IMR-90 (cell line): ENCODE measurements at regions not wholly inside any gene's neighbourhood (a gene's known extent, or its start where the extent isn't known, plus 50 kb on each side); places are given as distances from the start of the nearest gene placed in this dataset.
A peak's percentile ranks its signal among the peaks of the same experiment; 100 is the strongest.

Experiments
- ATAC-seq: fragments of 200-7000 bp; cut with Tn5 transposase; 2 replicates; pipeline ENCODE4 v1.9.1; 2020; ENCODE audit warnings: low read depth, mild to moderate bottlenecking, moderate library complexity
- BruUV-seq: library from RNA; stranded (reverse); fragments of 400-500 nt; replicated peaks from 2 replicates; lab custom pipeline; 2021; lab: Mats Ljungman, UMichigan
- CTCF ChIA-PET: fragments of 300-600 bp; formaldehyde crosslinking; extraction: SDS; loops from one replicate; lab custom pipeline; 2021; ENCODE audit warnings: antibody characterized with exemption; lab: Yijun Ruan, JAX
- POLR2A ChIA-PET: fragments of 300-600 bp; sonication (Branson Sonifier 250); formaldehyde crosslinking; loops from one replicate; lab custom pipeline; 2022; ENCODE audit warnings: antibody characterized with exemption; ENCODE audit not compliant: unreplicated experiment; lab: Charles Lee
- DNase-seq: peaks from one replicate; pipeline ENCODE4 v3.0.0; 2013
- H2AFZ ChIP-seq: replicated peaks from 2 replicates; pipeline ENCODE3; 2013; ENCODE audit warnings: low read length, mild to moderate bottlenecking; ENCODE audit not compliant: poor library complexity
- H2AK5ac ChIP-seq: 2 replicates; pipeline ENCODE4 v1.6.1; 2013; ENCODE audit warnings: low read depth, low read length, inconsistent platforms
- H2AK9ac ChIP-seq: replicated peaks from 2 replicates; pipeline ENCODE3; 2013; ENCODE audit warnings: mild to moderate bottlenecking, low read depth, low read length, moderate library complexity; ENCODE audit not compliant: poor library complexity
- H2BK120ac ChIP-seq: 2 replicates; pipeline ENCODE4 v1.6.1; 2013; ENCODE audit warnings: low read depth, low read length, inconsistent platforms
- H2BK15ac ChIP-seq: 3 replicates; pipeline ENCODE4 v1.6.1; 2013; ENCODE audit warnings: low read depth, low read length, inconsistent platforms
- H2BK20ac ChIP-seq: 2 replicates; pipeline ENCODE4 v1.6.1; 2013; ENCODE audit warnings: low read depth, mild to moderate bottlenecking, inconsistent platforms, low read length, moderate library complexity
- H2BK5ac ChIP-seq: 2 replicates; pipeline ENCODE4 v1.6.1; 2013; ENCODE audit warnings: mild to moderate bottlenecking, low read depth, low read length, inconsistent platforms; ENCODE audit not compliant: poor library complexity, severe bottlenecking
- H3K14ac ChIP-seq: replicated peaks from 2 replicates; pipeline ENCODE4 v1.6.1; 2013; ENCODE audit warnings: low read depth, low read length, inconsistent platforms
- H3K18ac ChIP-seq: 2 replicates; pipeline ENCODE4 v1.6.1; 2013; ENCODE audit warnings: low read depth, low read length, control low read depth
- H3K23ac ChIP-seq: 2 replicates; pipeline ENCODE4 v1.6.1; 2013; ENCODE audit warnings: low read depth, low read length, inconsistent platforms
- H3K27ac ChIP-seq: 2 replicates; pipeline ENCODE4 v1.5.1; 2013; ENCODE audit warnings: mild to moderate bottlenecking, control low read depth, low read length; ENCODE audit not compliant: insufficient read depth
- H3K27me3 ChIP-seq: 2 replicates; pipeline ENCODE4 v1.6.1; 2013; ENCODE audit warnings: low read length; ENCODE audit not compliant: control insufficient read depth, insufficient read depth
- H3K36me3 ChIP-seq: 2 replicates; pipeline ENCODE4 v1.6.1; 2013; ENCODE audit warnings: low read length, mixed read lengths; ENCODE audit not compliant: control insufficient read depth, insufficient read depth
- H3K4ac ChIP-seq: 2 replicates; pipeline ENCODE4 v1.6.1; 2013; ENCODE audit warnings: low read depth, low read length, inconsistent platforms
- H3K4me1 ChIP-seq: 2 replicates; pipeline ENCODE4 v1.6.1; 2013; ENCODE audit warnings: low read length, mixed read lengths; ENCODE audit not compliant: control insufficient read depth, insufficient read depth
- H3K4me2 ChIP-seq: 2 replicates; pipeline ENCODE4 v1.6.1; 2013; ENCODE audit warnings: low read depth, mild to moderate bottlenecking, control low read depth, low read length, moderate library complexity
- H3K4me3 ChIP-seq: 2 replicates; pipeline ENCODE4 v1.5.1; 2013; ENCODE audit warnings: low read depth, mild to moderate bottlenecking, control low read depth, low read length, moderate library complexity; ENCODE audit not compliant: insufficient read depth
- H3K56ac ChIP-seq: 2 replicates; pipeline ENCODE4 v1.6.1; 2013; ENCODE audit warnings: low read length, inconsistent platforms; ENCODE audit not compliant: insufficient read depth; ENCODE audit errors: extremely low read depth
- H3K79me1 ChIP-seq, 2 experiments: 2 replicates each; pipeline ENCODE4 v1.6.1; 2013; ENCODE audit warnings: low read length in 2 of 2, inconsistent platforms in 1 of 2, low read depth in 1 of 2
- H3K9ac ChIP-seq: 2 replicates; pipeline ENCODE4 v1.6.1; 2013; ENCODE audit warnings: low read depth, low read length, control low read depth
- H3K9me1 ChIP-seq: 2 replicates; pipeline ENCODE4 v1.6.1; 2013; ENCODE audit warnings: low read length, inconsistent platforms; ENCODE audit not compliant: insufficient read depth
- H3K9me3 ChIP-seq: 2 replicates; pipeline ENCODE4 v1.6.1; 2013; ENCODE audit warnings: low read length; ENCODE audit not compliant: control insufficient read depth, insufficient read depth
- H4K20me1 ChIP-seq: 2 replicates; pipeline ENCODE4 v1.6.1; 2013; ENCODE audit warnings: low read length, inconsistent platforms; ENCODE audit not compliant: insufficient read depth
- H4K5ac ChIP-seq: 2 replicates; pipeline ENCODE4 v1.6.1; 2013; ENCODE audit warnings: mild to moderate bottlenecking, low read depth, low read length, control low read depth
- H4K8ac ChIP-seq, 2 experiments: 2 replicates each; pipeline ENCODE4 v1.6.1; 2013; ENCODE audit warnings: low read depth in 2 of 2, low read length in 2 of 2, control low read depth in 1 of 2, inconsistent platforms in 1 of 2
- H4K91ac ChIP-seq: 2 replicates; pipeline ENCODE4 v1.6.1; 2013; ENCODE audit warnings: low read depth, low read length, inconsistent platforms; ENCODE audit not compliant: insufficient read depth
- MAFK ChIP-seq: IDR thresholded peaks from 2 replicates; pipeline ENCODE4 v1.6.1; 2012; ENCODE audit warnings: low read depth, low read length, improper control_type of control experiment
- RFX5 ChIP-seq: IDR thresholded peaks from 2 replicates; pipeline ENCODE4 v1.8.0; 2012; ENCODE audit warnings: low read depth, mild to moderate bottlenecking, low read length, moderate library complexity
- WGBS, 2 experiments: methylation state at CpG; one replicate each; pipeline versions ENCODE4 v1.1.5 to v1.1.7; 2013; ENCODE audit warnings: missing lambda C conversion rate in 2 of 2; ENCODE audit not compliant: insufficient read length in 1 of 2; ENCODE audit errors: extremely low coverage in 2 of 2; 5-methylcytosine and 5-hydroxymethylcytosine counted together
- dilution Hi-C: fragments of 300-500 bp; cut with HindIII; formaldehyde crosslinking; loops from one replicate; pipeline ENCODE4 v1.14.3; 2018; ENCODE audit warnings: low sequenced_read_pairs; ENCODE audit not compliant: unreplicated experiment
- in situ Hi-C: fragments of 300-500 bp; cut with MboI; formaldehyde crosslinking; loops from 3 replicates; pipeline ENCODE4 v1.14.3; 2019; ENCODE audit warnings: low sequenced_read_pairs, inconsistent platforms, mixed read lengths
- intact Hi-C: fragments of 100-400 bp; cut with micrococcal nuclease; formaldehyde crosslinking; loops from 2 replicates; pipeline ENCODE4 v1.10.0; 2022

DNA sequence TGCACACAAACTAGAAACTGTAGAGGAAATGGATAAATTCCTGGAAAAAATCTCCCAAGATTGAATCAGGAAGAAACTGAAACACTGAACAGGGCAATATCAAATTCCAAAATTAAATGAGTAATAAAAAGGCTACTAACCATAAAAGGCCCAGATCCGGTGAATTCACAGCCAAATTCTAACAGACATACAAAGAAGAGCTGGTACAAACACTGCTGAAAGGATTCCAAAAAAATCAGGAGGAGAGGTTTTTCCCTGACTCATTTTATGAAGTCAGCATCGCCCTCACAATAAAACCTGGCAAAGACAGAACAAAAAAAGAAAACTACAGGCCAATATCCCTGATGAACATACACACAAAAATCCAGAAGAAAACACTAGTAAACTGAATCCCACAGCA, 462.4 kb upstream of the THBS1 start:
- Histone ChIP-seq H4K5ac (peak overlapping the region; percentile 54; the same call in 1 of the 2 replicates), H3K27me3 (no peaks in the 10 kb centered on the region), H2BK20ac (peak overlapping the region; percentile 51; the same call in 1 of the 2 replicates), H4K91ac (no peak overlapping the region), H2BK120ac (peak overlapping the region; percentile 5; the same call in 1 of the 2 replicates), H3K79me1 (no peaks in the 10 kb centered on the region), H3K9me1 (peaks cover 4% of the 10 kb centered on the region), H2AFZ (no peak overlapping the region), H2AK5ac (no peak overlapping the region), H3K36me3 (no peaks in the 10 kb centered on the region), H2BK15ac (no peak overlapping the region; the same call in 2 of the 3 replicates), H3K4ac (peak overlapping the region; percentile 24; the same call in 1 of the 2 replicates), H3K56ac (no peak overlapping the region), H3K4me2 (peak overlapping the region; percentile 49; the same call in 1 of the 2 replicates), H3K4me1 (peaks cover 2% of the 10 kb centered on the region; the same call in 1 of the 2 replicates), H3K9ac (no peak overlapping the region; the same call in 1 of the 2 replicates), H3K27ac (no peak overlapping the region), H4K8ac (peak overlapping the region in 1 of 2 experiments; percentile 45; a peak in 1 of 4 replicates), H4K20me1 (no peaks in the 10 kb centered on the region), H2BK5ac (peak overlapping the region; percentile 60), H3K14ac (peak overlapping the region; percentile 71; the same call in 1 of the 2 replicates), H2AK9ac (no peak overlapping the region), H3K23ac (no peak overlapping the region), H3K9me3 (peaks cover 20% of the 10 kb centered on the region), H3K4me3 (no peak overlapping the region), H3K18ac (peak overlapping the region; percentile 83; the same call in 1 of the 2 replicates)
- in situ Hi-C loops: no loop called here
- intact Hi-C loops: no loop called here
- BruUV-seq: no TSS peak
- DNase-seq: peak; percentile 80
- ATAC-seq: peak; percentile 59
- ChIA-PET POLR2A (no interaction called here), CTCF (no interaction called here)
- WGBS, 2 experiments: no CpG with 5 or more reads among the region's 2 CpGs
- TF ChIP-seq MAFK: 0 out of 2 replicates have a peak, but pooled peaks have one; percentile 10
- TF ChIP-seq RFX5: no peak
- dilution Hi-C loops: no loop called here
